Breast epithelium (tissue), 4 donors: ENCODE measurements at regions not wholly inside any gene's neighbourhood (a gene's known extent, or its start where the extent isn't known, plus 50 kb on each side); places are given as distances from the start of the nearest gene placed in this dataset.

ENCODE experiments used
- DNase-seq, 2 donors: peaks; one replicate each; pipeline ENCODE4 v3.0.0-alpha.2; 2019; ENCODE audit warnings: low spot score in 2 of 2
- H3K27ac ChIP-seq, 2 donors: fragments of 200-600 bp; sonication (generic) in 1 of 2; one replicate each; pipeline ENCODE4 v1.5.1; 2016 to 2019; ENCODE audit warnings: mild to moderate bottlenecking in 1 of 2
- H3K27me3 ChIP-seq, 2 donors: fragments of 200-600 bp; sonication (generic) in 1 of 2; one replicate each; pipeline versions ENCODE4 v1.5.1 to v1.6.0; 2017 to 2019; ENCODE audit warnings: control low read depth in 1 of 2, mild to moderate bottlenecking in 1 of 2
- H3K36me3 ChIP-seq: fragments of 200-600 bp; one replicate; pipeline ENCODE4 v1.5.1; 2019
- H3K4me1 ChIP-seq, 2 donors: fragments of 200-600 bp; sonication (generic); one replicate each; pipeline ENCODE4 v1.5.1; 2016 to 2019; ENCODE audit warnings: control low read depth in 1 of 2
- H3K4me3 ChIP-seq, 3 donors: fragments of 200-600 bp; sonication (generic); 1 replicate in 2 of 3; 2 replicates in 1 of 3; pipeline ENCODE4 v1.5.1; 2016 to 2019; ENCODE audit warnings: mild to moderate bottlenecking in 3 of 3, moderate library complexity in 2 of 3
- H3K9me3 ChIP-seq, 2 donors: fragments of 200-600 bp; sonication (generic) in 1 of 2; one replicate each; pipeline ENCODE4 v1.5.1; 2016 to 2019; ENCODE audit warnings: control low read depth in 1 of 2
- CTCF ChIP-seq, 3 donors: fragments of 450-650 bp; IDR thresholded peaks; one replicate each; pipeline ENCODE4 v1.5.1; 2016 to 2017; ENCODE audit warnings: antibody characterized with exemption in 3 of 3, mild to moderate bottlenecking in 3 of 3, moderate library complexity in 3 of 3
- POLR2A ChIP-seq: fragments of 450-650 bp; IDR thresholded peaks from one replicate; pipeline ENCODE4 v1.6.1; 2016; ENCODE audit warnings: antibody characterized with exemption, mild to moderate bottlenecking, moderate library complexity
- POLR2AphosphoS5 ChIP-seq, 3 donors: sonication (generic); formaldehyde crosslinking; IDR thresholded peaks; one replicate each; pipeline ENCODE4 v1.6.1; 2017; ENCODE audit warnings: antibody characterized with exemption in 3 of 3
- intact Hi-C: fragments of 100-400 bp; cut with DNase I; formaldehyde crosslinking; loops from one replicate; pipeline ENCODE4 v1.15.1; 2023; ENCODE audit warnings: low total_unique reads

- peaks cover 12 to 100% of the 10 kb centered on the region in 2 donors for H3K27me3 ChIP-seq
- no peaks in the 10 kb centered on the region for H3K36me3 ChIP-seq
- TF ChIP-seq POLR2AphosphoS5 (IDR thresholded peaks at IDR 0.05) (no peak), CTCF (IDR thresholded peaks at IDR 0.05) (no peak), POLR2A (no peak)
- H3K4me1 ChIP-seq: peaks cover 9 to 36% of the 10 kb centered on the region in 2 donors
- H3K4me3 ChIP-seq: no peak overlapping the region
- no peak overlapping the region for H3K27ac ChIP-seq
- DNase-seq: no peak
- no peaks in the 10 kb centered on the region for H3K9me3 ChIP-seq
- intact Hi-C loops: no loop called here
Measured at GRCh38 chr7:155378580-155378934, 79.4 kb upstream of the EN2 start.

- Histone ChIP-seq H3K4me3 (no peak overlapping the region), H3K4me1 (peaks cover 3 to 29% of the 10 kb centered on the region in 2 donors), H3K9me3 (no peaks in the 10 kb centered on the region), H3K27me3 (peaks cover 6 to 100% of the 10 kb centered on the region in 2 donors), H3K27ac (no peak overlapping the region), H3K36me3 (no peaks in the 10 kb centered on the region)
- DNase-seq: no peak
- TF ChIP-seq POLR2A: no peak
- intact Hi-C loops: no loop called here
Measured at GRCh38 chr7:155378959-155379871, 78.7 kb upstream of the EN2 start.

- peaks cover 5 to 100% of the 10 kb centered on the region in 2 donors for H3K27me3 ChIP-seq
- TF ChIP-seq CTCF (IDR thresholded peaks at IDR 0.05): peak; percentile 36 to 50 (median 40)
- no peak for TF ChIP-seq POLR2A
- TF ChIP-seq POLR2AphosphoS5 (IDR thresholded peaks at IDR 0.05): no peak
- no peak overlapping the region for H3K4me3 ChIP-seq
- no peak overlapping the region for H3K27ac ChIP-seq
- H3K4me1 ChIP-seq: peaks cover 3 to 24% of the 10 kb centered on the region in 2 donors
- no peaks in the 10 kb centered on the region for H3K36me3 ChIP-seq
- no peaks in the 10 kb centered on the region for H3K9me3 ChIP-seq
- DNase-seq: peak; percentile 26 to 67
- intact Hi-C loops: no loop called here
Measured at GRCh38 chr7:155380221-155380861, 77.6 kb upstream of the EN2 start.

GRCh38 chr7:155380976-155381851 is 76.7 kb upstream of the EN2 start:
- TF ChIP-seq POLR2A (no peak), CTCF (IDR thresholded peaks at IDR 0.05) (no peak), POLR2AphosphoS5 (IDR thresholded peaks at IDR 0.05) (no peak)
- Histone ChIP-seq H3K27ac (no peak overlapping the region), H3K36me3 (no peaks in the 10 kb centered on the region), H3K4me1 (peaks cover 3 to 24% of the 10 kb centered on the region in 2 donors), H3K9me3 (no peaks in the 10 kb centered on the region), H3K27me3 (peaks cover 3 to 92% of the 10 kb centered on the region in 2 donors), H3K4me3 (peak overlapping the region in 2 of 3 donors; percentile 3 to 57)
- intact Hi-C loops: no loop called here
- no peak for DNase-seq
